Keratinocyte (primary cell): ENCODE measurements at regions not wholly inside any gene's neighbourhood (a gene's known extent, or its start where the extent isn't known, plus 50 kb on each side); places are given as distances from the start of the nearest gene placed in this dataset.

ENCODE experiments used
- DNase-seq: peaks from one replicate; pipeline ENCODE4 v3.0.0-alpha.2; 2011; ENCODE audit warnings: low read depth, missing footprints, low spot score
- FAIRE-seq: peaks from 2 replicates; lab custom pipeline; 2011; peaks lifted over from hg19 to GRCh38; lab: Jason Lieb, UNC
- H2AFZ ChIP-seq: 2 replicates; pipeline ENCODE4 v1.6.0; 2012; ENCODE audit warnings: low read length, control low read depth, inconsistent platforms; ENCODE audit not compliant: control insufficient read depth
- H3K27ac ChIP-seq: 2 replicates; pipeline ENCODE4 v1.5.1; 2011; ENCODE audit warnings: low read length; ENCODE audit not compliant: control insufficient read depth, insufficient read depth
- H3K27me3 ChIP-seq: 3 replicates; pipeline ENCODE4 v1.6.0; 2011; ENCODE audit warnings: low read length; ENCODE audit not compliant: control insufficient read depth, insufficient read depth; ENCODE audit errors: extremely low read depth
- H3K36me3 ChIP-seq, 2 experiments: 2 replicates in 1 of 2; 3 replicates in 1 of 2; pipeline ENCODE4 v1.5.1; 2011; ENCODE audit warnings: low read length in 2 of 2, mild to moderate bottlenecking in 1 of 2; ENCODE audit not compliant: control insufficient read depth in 2 of 2, insufficient read depth in 2 of 2; ENCODE audit errors: extremely low read depth in 1 of 2
- H3K4me1 ChIP-seq: 3 replicates; pipeline ENCODE4 v1.5.1; 2011; ENCODE audit warnings: low read length; ENCODE audit not compliant: control insufficient read depth, insufficient read depth; ENCODE audit errors: extremely low read depth
- H3K4me2 ChIP-seq: 3 replicates; pipeline ENCODE4 v1.6.0; 2011; ENCODE audit warnings: low read depth, low read length; ENCODE audit not compliant: control insufficient read depth, insufficient read depth; ENCODE audit errors: extremely low read depth
- H3K4me3 ChIP-seq, 3 experiments: fragments of 200-600 bp in 1 of 3; sonication (generic) in 1 of 3; 2 replicates in 2 of 3; 3 replicates in 1 of 3; pipeline ENCODE4 v1.5.1; 2011 to 2016; ENCODE audit warnings: low read length in 3 of 3, mild to moderate bottlenecking in 3 of 3, control low read depth in 2 of 3, inconsistent platforms in 1 of 3, low read depth in 1 of 3, mixed read lengths in 1 of 3, mixed run types in 1 of 3, moderate library complexity in 1 of 3; ENCODE audit not compliant: control insufficient read depth in 2 of 3, insufficient read depth in 2 of 3; ENCODE audit errors: extremely low read depth in 1 of 3
- H3K79me2 ChIP-seq: 2 replicates; pipeline ENCODE4 v1.6.0; 2012; ENCODE audit warnings: low read length; ENCODE audit not compliant: control insufficient read depth, insufficient read depth
- H3K9ac ChIP-seq: 3 replicates; pipeline ENCODE4 v1.6.0; 2011; ENCODE audit warnings: low read length; ENCODE audit not compliant: control insufficient read depth, insufficient read depth; ENCODE audit errors: extremely low read depth
- H3K9me1 ChIP-seq: 3 replicates; pipeline ENCODE4 v1.6.0; 2011; ENCODE audit warnings: low read length; ENCODE audit not compliant: control insufficient read depth, insufficient read depth; ENCODE audit errors: extremely low read depth
- H3K9me3 ChIP-seq: 2 replicates; pipeline ENCODE4 v1.5.1; 2012; ENCODE audit warnings: low read depth, low read length; ENCODE audit not compliant: control insufficient read depth
- H4K20me1 ChIP-seq: 3 replicates; pipeline ENCODE4 v1.6.0; 2011; ENCODE audit warnings: low read length; ENCODE audit not compliant: control insufficient read depth, insufficient read depth; ENCODE audit errors: extremely low read depth
- EZH2 ChIP-seq: IDR thresholded peaks from one replicate; pipeline ENCODE4 v1.6.1; 2012; ENCODE audit warnings: inconsistent platforms, mild to moderate bottlenecking, low read length, moderate library complexity
- dilution Hi-C: fragments of 300-500 bp; cut with MboI; formaldehyde crosslinking; loops from one replicate; pipeline ENCODE4 v1.7.0; 2020; ENCODE audit warnings: low sequenced_read_pairs; ENCODE audit not compliant: extremely low pct_ligation_motif_present
- TF ChIP-seq, protein P1 (sequence below), 3 experiments: IDR thresholded peaks in 1 of 3; conservative IDR thresholded peaks in 1 of 3; optimal IDR thresholded peaks in 1 of 3; 2 replicates in 2 of 3; 3 replicates in 1 of 3; pipeline versions ENCODE3 to v1.5.1; 2011; ENCODE audit warnings: low read length in 3 of 3, mild to moderate bottlenecking in 3 of 3, moderate library complexity in 2 of 3, control low read depth in 1 of 3, inconsistent platforms in 1 of 3; ENCODE audit not compliant: insufficient read depth in 2 of 3; ENCODE audit errors: extremely low read depth in 1 of 3

DNA sequence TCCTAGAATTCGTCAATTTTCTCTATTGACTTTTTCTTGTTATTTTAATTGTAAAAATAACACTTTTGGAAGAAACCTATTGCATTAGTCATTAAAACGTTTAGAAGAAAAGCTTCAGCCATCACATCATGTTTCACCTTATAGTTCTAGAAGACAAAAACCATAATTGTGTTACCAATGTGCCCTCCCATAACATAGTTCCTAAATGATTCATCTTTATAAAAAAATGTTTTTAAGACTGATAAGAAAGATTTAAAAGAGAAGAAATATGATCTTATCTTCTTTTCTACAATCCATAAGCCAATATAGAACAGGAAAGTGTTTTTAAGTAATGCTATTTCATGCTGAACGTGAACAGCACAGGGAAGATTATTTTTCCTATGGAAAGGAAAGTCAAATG lies 316.6 kb upstream of the NDST4 start:
- Histone ChIP-seq H3K9me1 (no peaks in the 10 kb centered on the region), H3K4me1 (no peaks in the 10 kb centered on the region), H3K27ac (no peak overlapping the region), H4K20me1 (no peaks in the 10 kb centered on the region), H3K36me3 (no peaks in the 10 kb centered on the region), H3K9me3 (no peaks in the 10 kb centered on the region), H3K79me2 (no peaks in the 10 kb centered on the region), H2AFZ (no peak overlapping the region), H3K4me3 (no peak overlapping the region), H3K4me2 (no peak overlapping the region), H3K27me3 (no peaks in the 10 kb centered on the region), H3K9ac (no peak overlapping the region)
- FAIRE-seq: no peak
- dilution Hi-C loops: no loop called here
- TF ChIP-seq, protein P1, sequence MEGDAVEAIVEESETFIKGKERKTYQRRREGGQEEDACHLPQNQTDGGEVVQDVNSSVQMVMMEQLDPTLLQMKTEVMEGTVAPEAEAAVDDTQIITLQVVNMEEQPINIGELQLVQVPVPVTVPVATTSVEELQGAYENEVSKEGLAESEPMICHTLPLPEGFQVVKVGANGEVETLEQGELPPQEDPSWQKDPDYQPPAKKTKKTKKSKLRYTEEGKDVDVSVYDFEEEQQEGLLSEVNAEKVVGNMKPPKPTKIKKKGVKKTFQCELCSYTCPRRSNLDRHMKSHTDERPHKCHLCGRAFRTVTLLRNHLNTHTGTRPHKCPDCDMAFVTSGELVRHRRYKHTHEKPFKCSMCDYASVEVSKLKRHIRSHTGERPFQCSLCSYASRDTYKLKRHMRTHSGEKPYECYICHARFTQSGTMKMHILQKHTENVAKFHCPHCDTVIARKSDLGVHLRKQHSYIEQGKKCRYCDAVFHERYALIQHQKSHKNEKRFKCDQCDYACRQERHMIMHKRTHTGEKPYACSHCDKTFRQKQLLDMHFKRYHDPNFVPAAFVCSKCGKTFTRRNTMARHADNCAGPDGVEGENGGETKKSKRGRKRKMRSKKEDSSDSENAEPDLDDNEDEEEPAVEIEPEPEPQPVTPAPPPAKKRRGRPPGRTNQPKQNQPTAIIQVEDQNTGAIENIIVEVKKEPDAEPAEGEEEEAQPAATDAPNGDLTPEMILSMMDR (optimal IDR thresholded peaks at IDR 0.05 in 1 of 3, IDR thresholded peaks at IDR 0.05 in 1 of 3, conservative IDR thresholded peaks at IDR 0.05 in 1 of 3; ENCODE audit: extremely low read depth in 1 of 3, insufficient read depth in 2 of 3, low read length in 3 of 3): no peak
- TF ChIP-seq EZH2: no peak
- DNase-seq: no peak

DNA sequence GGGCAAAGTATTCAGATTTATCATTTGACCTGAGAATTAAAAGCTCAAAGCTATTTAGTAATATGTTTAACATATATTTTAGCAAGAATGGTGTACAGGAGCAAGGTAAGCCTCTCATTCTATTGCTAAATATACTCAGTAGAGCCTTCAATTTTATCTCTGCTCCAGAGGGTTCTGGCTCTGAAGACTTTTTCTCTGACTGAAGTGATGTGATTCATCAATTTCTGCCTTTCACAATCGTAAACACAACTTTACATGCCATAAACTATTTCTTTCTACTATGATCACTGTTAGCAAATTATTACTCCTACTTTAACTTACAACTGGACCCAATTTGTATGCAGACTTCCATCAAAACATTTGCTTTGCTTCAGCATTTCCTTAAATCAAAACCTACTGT lies 315.0 kb upstream of the NDST4 start:
- Histone ChIP-seq H3K9me3 (no peaks in the 10 kb centered on the region), H3K9me1 (no peaks in the 10 kb centered on the region), H3K79me2 (no peaks in the 10 kb centered on the region), H3K27ac (no peak overlapping the region), H3K4me3 (no peak overlapping the region), H3K27me3 (no peaks in the 10 kb centered on the region), H4K20me1 (no peaks in the 10 kb centered on the region), H3K4me1 (no peaks in the 10 kb centered on the region), H3K4me2 (no peak overlapping the region), H2AFZ (peak overlapping the region; percentile 26), H3K9ac (no peak overlapping the region), H3K36me3 (no peaks in the 10 kb centered on the region)
- dilution Hi-C loops: no loop called here
- FAIRE-seq: no peak
- TF ChIP-seq, protein P1 (optimal IDR thresholded peaks at IDR 0.05 in 1 of 3, IDR thresholded peaks at IDR 0.05 in 1 of 3, conservative IDR thresholded peaks at IDR 0.05 in 1 of 3; ENCODE audit: extremely low read depth in 1 of 3, insufficient read depth in 2 of 3, low read length in 3 of 3): no peak
- TF ChIP-seq EZH2: no peak
- DNase-seq: no peak
